DMS114 treated with DMSO at 0.1 percent for 48 hours (cell line): ENCODE measurements at regions not wholly inside any gene's neighbourhood (a gene's known extent, or its start where the extent isn't known, plus 50 kb on each side); places are given as distances from the start of the nearest gene placed in this dataset.
"Not testable (repeated sequence)": the region's sequence is repeated elsewhere in the genome, so short reads cannot be mapped to it uniquely, and the experiment has no call there.

ENCODE experiments used
- DNase-seq: peaks from one replicate; lab custom pipeline; 2025; ENCODE audit not compliant: unreplicated experiment; lab: John Stamatoyannopoulos, UW

GRCh38 chr18:4797002-4797685 is 342.0 kb upstream of the DLGAP1 start:
- DNase-seq: no peak

GRCh38 chr18:4789506-4789905 is 334.4 kb upstream of the DLGAP1 start:
- no peak for DNase-seq

- DNase-seq: no peak
Observed at GRCh38 chr18:4781873-4782272, 326.8 kb upstream of the DLGAP1 start.

GRCh38 chr18:4765401-4765800 is 310.3 kb upstream of the DLGAP1 start:
- DNase-seq: no peak

GRCh38 chr18:4762330-4762729 is 307.2 kb upstream of the DLGAP1 start:
- DNase-seq: no peak

GRCh38 chr18:4758980-4759379 is 303.9 kb upstream of the DLGAP1 start:
- DNase-seq: no peak

- DNase-seq: no peak
Observed at GRCh38 chr18:4755848-4756247, 300.7 kb upstream of the DLGAP1 start.

- not testable (repeated sequence) for DNase-seq
Observed at GRCh38 chr18:4753151-4753550, 298.0 kb upstream of the DLGAP1 start.

GRCh38 chr18:4751523-4751922 is 296.4 kb upstream of the DLGAP1 start:
- DNase-seq: no peak

- DNase-seq: no peak
Observed at GRCh38 chr18:4750393-4751346, 295.6 kb upstream of the DLGAP1 start.

- DNase-seq: no peak
Observed at GRCh38 chr18:4748975-4749374, 293.9 kb upstream of the DLGAP1 start.

- DNase-seq: no peak
Observed at GRCh38 chr18:4734903-4735302, 279.8 kb upstream of the DLGAP1 start.

GRCh38 chr18:4734021-4734420 is 278.9 kb upstream of the DLGAP1 start:
- no peak for DNase-seq

- DNase-seq: no peak
Observed at GRCh38 chr18:4721545-4721944, 266.4 kb upstream of the DLGAP1 start.

GRCh38 chr18:4720518-4720917 is 265.4 kb upstream of the DLGAP1 start:
- no peak for DNase-seq

GRCh38 chr18:4705894-4706293 is 250.8 kb upstream of the DLGAP1 start:
- no peak for DNase-seq

GRCh38 chr18:4704781-4705180 is 249.7 kb upstream of the DLGAP1 start:
- no peak for DNase-seq

GRCh38 chr18:4691836-4692235 is 236.7 kb upstream of the DLGAP1 start:
- no peak for DNase-seq

GRCh38 chr18:4678685-4679084 is 223.6 kb upstream of the DLGAP1 start:
- DNase-seq: not testable (repeated sequence)

GRCh38 chr18:4677006-4677405 is 221.9 kb upstream of the DLGAP1 start:
- no peak for DNase-seq

- no peak for DNase-seq
Observed at GRCh38 chr18:4672162-4672561, 217.1 kb upstream of the DLGAP1 start.

- no peak for DNase-seq
Observed at GRCh38 chr18:4658804-4659203, 203.7 kb upstream of the DLGAP1 start.
